ENCODE measurements at regions not wholly inside any gene's neighbourhood (a gene's known extent, or its start where the extent isn't known, plus 50 kb on each side); places are given as distances from the start of the nearest gene placed in this dataset.

DNA sequence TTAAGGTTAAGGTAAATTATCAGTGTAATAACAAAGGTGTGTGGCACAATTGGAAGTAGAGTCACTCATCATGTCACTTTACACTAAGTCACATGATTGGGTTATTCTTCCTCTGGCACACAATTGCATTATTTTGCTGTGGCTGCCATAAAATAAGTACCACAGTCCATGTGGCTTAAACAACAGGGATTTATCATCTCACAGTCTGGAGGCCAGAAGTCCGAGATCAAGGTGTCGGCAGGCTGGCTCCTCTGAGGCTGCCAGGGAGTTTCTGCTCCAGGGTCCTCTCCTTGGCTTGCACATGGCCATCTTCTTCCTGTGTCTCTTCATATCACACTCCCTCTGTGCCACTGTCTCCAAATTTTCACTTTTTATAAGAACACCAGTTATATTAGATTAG, 421.2 kb downstream of the CMPK2 start:
- no peak overlapping the region for H3K18ac ChIP-seq (ENCODE audit: insufficient read length, low read depth, low read length)
- H2BK120ac ChIP-seq (ENCODE audit: low read depth, low read length, poor library complexity, severe bottlenecking) = no peak overlapping the region
- no peak overlapping the region for H2AFZ ChIP-seq (ENCODE audit: low read length)
- no peak overlapping the region for H3K9ac ChIP-seq (ENCODE audit: extremely low read depth, insufficient read length, low read length)
- no peak overlapping the region for H2BK20ac ChIP-seq (ENCODE audit: low read depth, low read length, poor library complexity, severe bottlenecking)
- no peak overlapping the region for H3T11ph ChIP-seq (ENCODE audit: low read length)
- no peak overlapping the region for H4K8ac ChIP-seq (replicated peaks; ENCODE audit: insufficient read length, low read depth, low read length)
- H3K23ac ChIP-seq (ENCODE audit: insufficient read length, low read depth, low read length) = no peak overlapping the region
- WGBS (ENCODE audit: extremely low coverage, insufficient read length, low lambda C conversion rate) = no CpG with 5 or more reads among the region's 2 CpGs
- no peak for DNase-seq
- H3K4me2 ChIP-seq (ENCODE audit: insufficient read depth, insufficient read length, low read length) = no peak overlapping the region
- H4K91ac ChIP-seq (ENCODE audit: insufficient read length, low read depth, low read length) = no peak overlapping the region
- no peaks in the 10 kb centered on the region for H3K23me2 ChIP-seq (ENCODE audit: insufficient read length, low read depth, low read length, poor library complexity, severe bottlenecking)
- H3K4ac ChIP-seq (ENCODE audit: low read depth, low read length) = no peak overlapping the region
- TF ChIP-seq, protein P1, sequence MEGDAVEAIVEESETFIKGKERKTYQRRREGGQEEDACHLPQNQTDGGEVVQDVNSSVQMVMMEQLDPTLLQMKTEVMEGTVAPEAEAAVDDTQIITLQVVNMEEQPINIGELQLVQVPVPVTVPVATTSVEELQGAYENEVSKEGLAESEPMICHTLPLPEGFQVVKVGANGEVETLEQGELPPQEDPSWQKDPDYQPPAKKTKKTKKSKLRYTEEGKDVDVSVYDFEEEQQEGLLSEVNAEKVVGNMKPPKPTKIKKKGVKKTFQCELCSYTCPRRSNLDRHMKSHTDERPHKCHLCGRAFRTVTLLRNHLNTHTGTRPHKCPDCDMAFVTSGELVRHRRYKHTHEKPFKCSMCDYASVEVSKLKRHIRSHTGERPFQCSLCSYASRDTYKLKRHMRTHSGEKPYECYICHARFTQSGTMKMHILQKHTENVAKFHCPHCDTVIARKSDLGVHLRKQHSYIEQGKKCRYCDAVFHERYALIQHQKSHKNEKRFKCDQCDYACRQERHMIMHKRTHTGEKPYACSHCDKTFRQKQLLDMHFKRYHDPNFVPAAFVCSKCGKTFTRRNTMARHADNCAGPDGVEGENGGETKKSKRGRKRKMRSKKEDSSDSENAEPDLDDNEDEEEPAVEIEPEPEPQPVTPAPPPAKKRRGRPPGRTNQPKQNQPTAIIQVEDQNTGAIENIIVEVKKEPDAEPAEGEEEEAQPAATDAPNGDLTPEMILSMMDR (conservative IDR thresholded peaks at IDR 0.05) = no peak
- no peaks in the 10 kb centered on the region for H4K20me1 ChIP-seq (ENCODE audit: control insufficient read depth, insufficient read depth, insufficient read length)
- Mint-ChIP-seq H3K4me3 (no peak overlapping the region), H3K36me3 (ENCODE audit: insufficient read depth in 1 of 3, low read depth in 3 of 3) (no peaks in the 10 kb centered on the region), H3K27me3 (ENCODE audit: low read depth) (no peaks in the 10 kb centered on the region), H3K9me3 (no peaks in the 10 kb centered on the region), H3K27ac (no peak overlapping the region), H3K4me1 (peaks cover 7 to 8% of the 10 kb centered on the region in 2 experiments)
- no peaks in the 10 kb centered on the region for H3K9me3 ChIP-seq (ENCODE audit: control insufficient read depth, low read depth, low read length)
- H3K79me1 ChIP-seq (ENCODE audit: insufficient read depth, low read depth, low read length, poor library complexity, severe bottlenecking) = no peaks in the 10 kb centered on the region
- no peak overlapping the region for H4K5ac ChIP-seq (ENCODE audit: insufficient read length, low read depth, low read length)
- no peak overlapping the region for H3K27ac ChIP-seq (ENCODE audit: insufficient read length, low read depth, low read length)
- H2BK12ac ChIP-seq (ENCODE audit: insufficient read length, low read depth, low read length) = no peak overlapping the region
- no peak overlapping the region for H2AK5ac ChIP-seq (ENCODE audit: insufficient read length, low read length)
- H2BK15ac ChIP-seq (ENCODE audit: low read depth, low read length) = no peak overlapping the region
- H3K4me1 ChIP-seq (ENCODE audit: insufficient read depth, low read length) = no peaks in the 10 kb centered on the region
- no peaks in the 10 kb centered on the region for H3K27me3 ChIP-seq (ENCODE audit: insufficient read depth, low read length)
- no peak overlapping the region for H3K14ac ChIP-seq (ENCODE audit: insufficient read depth, low read length)
- H3K56ac ChIP-seq (ENCODE audit: insufficient read length, low read depth, low read length) = no peak overlapping the region
- no peaks in the 10 kb centered on the region for H3K79me2 ChIP-seq (ENCODE audit: insufficient read depth, low read length)
- H2BK5ac ChIP-seq (ENCODE audit: insufficient read length, low read length) = no peak overlapping the region

Data from H9 (cell line).